PFSK-1 (cell line): ENCODE measurements at regions not wholly inside any gene's neighbourhood (a gene's known extent, or its start where the extent isn't known, plus 50 kb on each side); places are given as distances from the start of the nearest gene placed in this dataset.

ENCODE experiments used
- FOXP2 ChIP-seq: optimal IDR thresholded peaks from 2 replicates; pipeline ENCODE3; 2011; ENCODE audit warnings: borderline replicate concordance, control low read depth, inconsistent platforms; ENCODE audit not compliant: insufficient read depth; ENCODE audit errors: extremely low read length, extremely low read depth
- POLR2AphosphoS5 ChIP-seq: IDR thresholded peaks from 2 replicates; pipeline ENCODE4 v1.6.1; 2012; ENCODE audit warnings: low read depth, mild to moderate bottlenecking, control low read depth, low read length, moderate library complexity
- SIN3A ChIP-seq: IDR thresholded peaks from 2 replicates; pipeline ENCODE4 v1.6.1; 2012; ENCODE audit warnings: mild to moderate bottlenecking, low read length, moderate library complexity, borderline replicate concordance; ENCODE audit not compliant: insufficient read depth
- TAF1 ChIP-seq: IDR thresholded peaks from 2 replicates; pipeline ENCODE4 v1.6.1; 2012; ENCODE audit warnings: low read length, control low read depth, borderline replicate concordance; ENCODE audit not compliant: insufficient read depth
- TF ChIP-seq, protein P1 (sequence below), 2 experiments: IDR thresholded peaks; 2 replicates each; pipeline versions ENCODE4 v1.6.1 to v1.8.0; 2011 to 2012; ENCODE audit warnings: low read depth in 2 of 2, low read length in 2 of 2, control low read depth in 1 of 2, inconsistent platforms in 1 of 2, mild to moderate bottlenecking in 1 of 2, moderate library complexity in 1 of 2; ENCODE audit not compliant: insufficient read depth in 1 of 2

DNA sequence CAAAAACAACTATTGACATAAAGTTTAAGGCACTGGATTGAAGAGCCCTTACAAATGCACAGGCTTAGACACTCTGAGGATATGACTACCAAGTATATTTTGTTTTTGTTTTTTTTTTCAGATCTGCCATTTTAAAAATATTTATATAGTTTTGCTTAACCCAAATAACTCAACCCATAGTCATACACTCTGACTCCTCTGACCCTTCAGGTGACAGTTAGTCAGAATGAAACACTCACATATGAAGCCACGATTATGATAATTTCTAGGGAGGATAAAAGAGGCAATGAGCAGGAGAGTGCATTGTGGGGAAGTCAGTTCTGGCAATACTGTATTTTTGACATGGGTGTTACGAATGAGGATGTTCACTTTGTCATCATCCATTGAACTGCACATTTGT is 774.7 kb downstream of the MECOM start:
- TF ChIP-seq FOXP2 (no peak), POLR2AphosphoS5 (no peak), SIN3A (no peak), TAF1 (no peak)
- TF ChIP-seq, protein P1, sequence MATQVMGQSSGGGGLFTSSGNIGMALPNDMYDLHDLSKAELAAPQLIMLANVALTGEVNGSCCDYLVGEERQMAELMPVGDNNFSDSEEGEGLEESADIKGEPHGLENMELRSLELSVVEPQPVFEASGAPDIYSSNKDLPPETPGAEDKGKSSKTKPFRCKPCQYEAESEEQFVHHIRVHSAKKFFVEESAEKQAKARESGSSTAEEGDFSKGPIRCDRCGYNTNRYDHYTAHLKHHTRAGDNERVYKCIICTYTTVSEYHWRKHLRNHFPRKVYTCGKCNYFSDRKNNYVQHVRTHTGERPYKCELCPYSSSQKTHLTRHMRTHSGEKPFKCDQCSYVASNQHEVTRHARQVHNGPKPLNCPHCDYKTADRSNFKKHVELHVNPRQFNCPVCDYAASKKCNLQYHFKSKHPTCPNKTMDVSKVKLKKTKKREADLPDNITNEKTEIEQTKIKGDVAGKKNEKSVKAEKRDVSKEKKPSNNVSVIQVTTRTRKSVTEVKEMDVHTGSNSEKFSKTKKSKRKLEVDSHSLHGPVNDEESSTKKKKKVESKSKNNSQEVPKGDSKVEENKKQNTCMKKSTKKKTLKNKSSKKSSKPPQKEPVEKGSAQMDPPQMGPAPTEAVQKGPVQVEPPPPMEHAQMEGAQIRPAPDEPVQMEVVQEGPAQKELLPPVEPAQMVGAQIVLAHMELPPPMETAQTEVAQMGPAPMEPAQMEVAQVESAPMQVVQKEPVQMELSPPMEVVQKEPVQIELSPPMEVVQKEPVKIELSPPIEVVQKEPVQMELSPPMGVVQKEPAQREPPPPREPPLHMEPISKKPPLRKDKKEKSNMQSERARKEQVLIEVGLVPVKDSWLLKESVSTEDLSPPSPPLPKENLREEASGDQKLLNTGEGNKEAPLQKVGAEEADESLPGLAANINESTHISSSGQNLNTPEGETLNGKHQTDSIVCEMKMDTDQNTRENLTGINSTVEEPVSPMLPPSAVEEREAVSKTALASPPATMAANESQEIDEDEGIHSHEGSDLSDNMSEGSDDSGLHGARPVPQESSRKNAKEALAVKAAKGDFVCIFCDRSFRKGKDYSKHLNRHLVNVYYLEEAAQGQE (IDR thresholded peaks at IDR 0.05; ENCODE audit: insufficient read depth in 1 of 2, low read depth in 2 of 2, low read length in 2 of 2), result no peak

GRCh38 chr3:168885028-168885427 is 778.5 kb downstream of the MECOM start:
- no peak for TF ChIP-seq FOXP2
- no peak for TF ChIP-seq POLR2AphosphoS5
- TF ChIP-seq, protein P1 (IDR thresholded peaks at IDR 0.05; ENCODE audit: insufficient read depth in 1 of 2, low read depth in 2 of 2, low read length in 2 of 2), result no peak
- TF ChIP-seq SIN3A, result no peak
- no peak for TF ChIP-seq TAF1

DNA sequence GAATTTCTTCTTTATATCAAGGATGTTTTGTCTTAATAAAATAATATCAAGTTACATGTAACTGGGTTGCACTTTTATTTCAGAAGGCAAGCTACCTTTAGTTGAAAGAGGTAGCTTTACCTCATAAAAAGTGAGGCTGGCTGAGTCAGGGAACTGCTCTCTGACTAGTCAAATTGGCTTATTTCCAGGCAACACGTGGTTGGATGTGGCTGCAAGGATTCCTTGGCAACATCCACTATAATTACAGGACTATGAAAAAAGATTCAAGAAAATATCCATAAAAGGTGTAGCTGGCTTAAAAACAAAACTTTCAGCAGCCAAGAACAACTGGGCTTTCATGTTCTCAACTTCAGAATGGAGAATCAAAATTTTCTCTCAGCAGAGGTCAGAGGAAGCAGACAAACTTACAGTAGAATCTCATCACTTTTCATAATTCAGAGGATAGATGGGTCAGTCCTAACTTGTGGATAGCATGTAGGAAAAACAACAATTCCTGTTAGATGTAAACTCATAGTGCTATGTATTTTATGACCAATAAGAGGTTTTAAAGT is 779.1 kb downstream of the MECOM start:
- TF ChIP-seq POLR2AphosphoS5 (no peak), SIN3A (no peak), TAF1 (no peak), FOXP2 (no peak)
- TF ChIP-seq, protein P1 (IDR thresholded peaks at IDR 0.05; ENCODE audit: insufficient read depth in 1 of 2, low read depth in 2 of 2, low read length in 2 of 2), result no peak

GRCh38 chr3:168883145-168883544 is 780.4 kb downstream of the MECOM start:
- TF ChIP-seq, protein P1 (IDR thresholded peaks at IDR 0.05; ENCODE audit: insufficient read depth in 1 of 2, low read depth in 2 of 2, low read length in 2 of 2), result no peak
- no peak for TF ChIP-seq SIN3A
- no peak for TF ChIP-seq TAF1

GRCh38 chr3:168881804-168882203 is 781.7 kb downstream of the MECOM start:
- TF ChIP-seq POLR2AphosphoS5, result no peak
- TF ChIP-seq, protein P1 (IDR thresholded peaks at IDR 0.05; ENCODE audit: insufficient read depth in 1 of 2, low read depth in 2 of 2, low read length in 2 of 2), result no peak
- TF ChIP-seq SIN3A, result no peak
- no peak for TF ChIP-seq TAF1
- TF ChIP-seq FOXP2, result no peak
